ENCODE measurements at regions not wholly inside any gene's neighbourhood (a gene's known extent, or its start where the extent isn't known, plus 50 kb on each side); places are given as distances from the start of the nearest gene placed in this dataset.

- DNase-seq: no peak
- Histone ChIP-seq H2BK15ac (ENCODE audit: low read depth, poor library complexity, severe bottlenecking) (no peak overlapping the region), H3K14ac (ENCODE audit: low read length in 2 of 2) (no peak overlapping the region), H2BK12ac (ENCODE audit: low read length in 2 of 2) (no peak overlapping the region), H3K9me3 (ENCODE audit: control insufficient read depth, low read length) (no peaks in the 10 kb centered on the region), H3K36me3 (ENCODE audit: control insufficient read depth in 1 of 2, insufficient read depth in 2 of 2, low read depth in 1 of 2, low read length in 2 of 2) (no peaks in the 10 kb centered on the region), H4K8ac (ENCODE audit: low read length) (no peak overlapping the region), H3K4me2 (ENCODE audit: low read length, poor library complexity, severe bottlenecking) (no peak overlapping the region), H3K4me3 (ENCODE audit: insufficient read depth in 1 of 2, low read depth in 1 of 2, low read length in 2 of 2) (no peak overlapping the region), H3K4ac (ENCODE audit: low read depth in 1 of 2, low read length in 2 of 2) (no peak overlapping the region), H2AK5ac (ENCODE audit: low read length, severe bottlenecking) (no peak overlapping the region), H2AFZ (ENCODE audit: low read depth, low read length) (no peak overlapping the region), H3K27me3 (ENCODE audit: control insufficient read depth in 1 of 2, insufficient read depth in 1 of 2, low read length in 2 of 2) (no peaks in the 10 kb centered on the region), H3K23ac (ENCODE audit: low read length in 2 of 2) (no peak overlapping the region), H3K18ac (ENCODE audit: low read depth in 1 of 2, low read length in 2 of 2) (no peak overlapping the region), H2BK5ac (ENCODE audit: low read depth, low read length, poor library complexity, severe bottlenecking) (no peak overlapping the region), H3K79me1 (replicated peaks; ENCODE audit: low read length, poor library complexity, severe bottlenecking) (no peaks in the 10 kb centered on the region), H3K4me1 (ENCODE audit: control insufficient read depth, insufficient read depth, low read depth, low read length) (peaks cover 2% of the 10 kb centered on the region), H2BK120ac (ENCODE audit: low read depth, low read length) (no peak overlapping the region), H3K9ac (ENCODE audit: low read length) (no peak overlapping the region), H4K91ac (ENCODE audit: low read length) (no peak overlapping the region), H3K27ac (ENCODE audit: low read length, poor library complexity, severe bottlenecking) (no peak overlapping the region)
These were observed 1106.4 kb downstream of the SI start for GRCh38 chr3:163971861-163972260.

GRCh38 chr3:163957072-163957471, 1121.2 kb downstream of the SI start:
- Histone ChIP-seq H2BK120ac (ENCODE audit: low read depth, low read length) (no peak overlapping the region), H3K9ac (ENCODE audit: low read length) (no peak overlapping the region), H3K23ac (ENCODE audit: low read length in 2 of 2) (no peak overlapping the region), H2BK15ac (ENCODE audit: low read depth, poor library complexity, severe bottlenecking) (no peak overlapping the region), H3K14ac (ENCODE audit: low read length in 2 of 2) (no peak overlapping the region), H3K9me3 (ENCODE audit: control insufficient read depth, low read length) (no peaks in the 10 kb centered on the region), H3K27me3 (ENCODE audit: control insufficient read depth in 1 of 2, insufficient read depth in 1 of 2, low read length in 2 of 2) (no peaks in the 10 kb centered on the region), H2AK5ac (ENCODE audit: low read length, severe bottlenecking) (no peak overlapping the region), H3K27ac (ENCODE audit: low read length, poor library complexity, severe bottlenecking) (no peak overlapping the region), H2BK12ac (ENCODE audit: low read length in 2 of 2) (no peak overlapping the region), H3K4me1 (ENCODE audit: control insufficient read depth, insufficient read depth, low read depth, low read length) (no peaks in the 10 kb centered on the region), H3K79me1 (replicated peaks; ENCODE audit: low read length, poor library complexity, severe bottlenecking) (no peaks in the 10 kb centered on the region), H2AFZ (ENCODE audit: low read depth, low read length) (no peak overlapping the region), H4K8ac (ENCODE audit: low read length) (no peak overlapping the region), H3K36me3 (ENCODE audit: control insufficient read depth in 1 of 2, insufficient read depth in 2 of 2, low read depth in 1 of 2, low read length in 2 of 2) (no peaks in the 10 kb centered on the region), H3K18ac (ENCODE audit: low read depth in 1 of 2, low read length in 2 of 2) (no peak overlapping the region), H3K4me2 (ENCODE audit: low read length, poor library complexity, severe bottlenecking) (no peak overlapping the region), H4K91ac (ENCODE audit: low read length) (no peak overlapping the region), H3K4me3 (ENCODE audit: insufficient read depth in 1 of 2, low read depth in 1 of 2, low read length in 2 of 2) (no peak overlapping the region), H2BK5ac (ENCODE audit: low read depth, low read length, poor library complexity, severe bottlenecking) (no peak overlapping the region), H3K4ac (ENCODE audit: low read depth in 1 of 2, low read length in 2 of 2) (no peak overlapping the region)
- no peak for DNase-seq

GRCh38 chr3:163953526-163953925, 1124.8 kb downstream of the SI start:
- Histone ChIP-seq H2AK5ac (ENCODE audit: low read length, severe bottlenecking) (no peak overlapping the region), H3K4me2 (ENCODE audit: low read length, poor library complexity, severe bottlenecking) (no peak overlapping the region), H2BK12ac (ENCODE audit: low read length in 2 of 2) (no peak overlapping the region), H3K23ac (ENCODE audit: low read length in 2 of 2) (no peak overlapping the region), H3K18ac (ENCODE audit: low read depth in 1 of 2, low read length in 2 of 2) (no peak overlapping the region), H3K4me3 (ENCODE audit: insufficient read depth in 1 of 2, low read depth in 1 of 2, low read length in 2 of 2) (no peak overlapping the region), H3K36me3 (ENCODE audit: control insufficient read depth in 1 of 2, insufficient read depth in 2 of 2, low read depth in 1 of 2, low read length in 2 of 2) (no peaks in the 10 kb centered on the region), H3K9ac (ENCODE audit: low read length) (no peak overlapping the region), H2BK5ac (ENCODE audit: low read depth, low read length, poor library complexity, severe bottlenecking) (no peak overlapping the region), H3K4ac (ENCODE audit: low read depth in 1 of 2, low read length in 2 of 2) (no peak overlapping the region), H2AFZ (ENCODE audit: low read depth, low read length) (no peak overlapping the region), H3K27me3 (ENCODE audit: control insufficient read depth in 1 of 2, insufficient read depth in 1 of 2, low read length in 2 of 2) (no peaks in the 10 kb centered on the region), H4K91ac (ENCODE audit: low read length) (peak overlapping the region; percentile 2), H3K14ac (ENCODE audit: low read length in 2 of 2) (no peak overlapping the region), H2BK15ac (ENCODE audit: low read depth, poor library complexity, severe bottlenecking) (no peak overlapping the region), H2BK120ac (ENCODE audit: low read depth, low read length) (no peak overlapping the region), H3K79me1 (replicated peaks; ENCODE audit: low read length, poor library complexity, severe bottlenecking) (no peaks in the 10 kb centered on the region), H3K9me3 (ENCODE audit: control insufficient read depth, low read length) (no peaks in the 10 kb centered on the region), H3K4me1 (ENCODE audit: control insufficient read depth, insufficient read depth, low read depth, low read length) (no peaks in the 10 kb centered on the region), H3K27ac (ENCODE audit: low read length, poor library complexity, severe bottlenecking) (no peak overlapping the region), H4K8ac (ENCODE audit: low read length) (no peak overlapping the region)
- WGBS: 81% methylated on average over 9 of the region's 9 CpGs
- no peak for DNase-seq

GRCh38 chr3:163952499-163952898, 1125.8 kb downstream of the SI start:
- no peak overlapping the region for H2BK5ac ChIP-seq (ENCODE audit: low read depth, low read length, poor library complexity, severe bottlenecking)

More at GRCh38 chr3:163952499-163952898, 1125.8 kb downstream of the SI start:
- Histone ChIP-seq H4K8ac (ENCODE audit: low read length) (no peak overlapping the region), H3K27ac (ENCODE audit: low read length, poor library complexity, severe bottlenecking) (no peak overlapping the region), H3K36me3 (ENCODE audit: control insufficient read depth in 1 of 2, insufficient read depth in 2 of 2, low read depth in 1 of 2, low read length in 2 of 2) (no peaks in the 10 kb centered on the region), H3K18ac (ENCODE audit: low read depth in 1 of 2, low read length in 2 of 2) (no peak overlapping the region), H2BK120ac (ENCODE audit: low read depth, low read length) (no peak overlapping the region), H3K79me1 (replicated peaks; ENCODE audit: low read length, poor library complexity, severe bottlenecking) (no peaks in the 10 kb centered on the region), H3K4me1 (ENCODE audit: control insufficient read depth, insufficient read depth, low read depth, low read length) (no peaks in the 10 kb centered on the region), H2BK15ac (ENCODE audit: low read depth, poor library complexity, severe bottlenecking) (no peak overlapping the region), H2AFZ (ENCODE audit: low read depth, low read length) (no peak overlapping the region), H2AK5ac (ENCODE audit: low read length, severe bottlenecking) (no peak overlapping the region), H3K9ac (ENCODE audit: low read length) (no peak overlapping the region), H3K4me2 (ENCODE audit: low read length, poor library complexity, severe bottlenecking) (no peak overlapping the region), H3K23ac (ENCODE audit: low read length in 2 of 2) (no peak overlapping the region), H3K4ac (ENCODE audit: low read depth in 1 of 2, low read length in 2 of 2) (no peak overlapping the region), H3K27me3 (ENCODE audit: control insufficient read depth in 1 of 2, insufficient read depth in 1 of 2, low read length in 2 of 2) (no peaks in the 10 kb centered on the region), H4K91ac (ENCODE audit: low read length) (no peak overlapping the region), H3K9me3 (ENCODE audit: control insufficient read depth, low read length) (no peaks in the 10 kb centered on the region), H3K4me3 (ENCODE audit: insufficient read depth in 1 of 2, low read depth in 1 of 2, low read length in 2 of 2) (no peak overlapping the region), H3K14ac (ENCODE audit: low read length in 2 of 2) (no peak overlapping the region), H2BK12ac (ENCODE audit: low read length in 2 of 2) (no peak overlapping the region)
- DNase-seq: no peak
- WGBS: 99% methylated on average over 3 of the region's 3 CpGs

Data from mesenchymal stem cell (in vitro differentiated cells and primary cell).